ENCODE measurements at regions not wholly inside any gene's neighbourhood (a gene's known extent, or its start where the extent isn't known, plus 50 kb on each side); places are given as distances from the start of the nearest gene placed in this dataset.
"Not testable (repeated sequence)": the region's sequence is repeated elsewhere in the genome, so short reads cannot be mapped to it uniquely, and the experiment has no call there.

DNA sequence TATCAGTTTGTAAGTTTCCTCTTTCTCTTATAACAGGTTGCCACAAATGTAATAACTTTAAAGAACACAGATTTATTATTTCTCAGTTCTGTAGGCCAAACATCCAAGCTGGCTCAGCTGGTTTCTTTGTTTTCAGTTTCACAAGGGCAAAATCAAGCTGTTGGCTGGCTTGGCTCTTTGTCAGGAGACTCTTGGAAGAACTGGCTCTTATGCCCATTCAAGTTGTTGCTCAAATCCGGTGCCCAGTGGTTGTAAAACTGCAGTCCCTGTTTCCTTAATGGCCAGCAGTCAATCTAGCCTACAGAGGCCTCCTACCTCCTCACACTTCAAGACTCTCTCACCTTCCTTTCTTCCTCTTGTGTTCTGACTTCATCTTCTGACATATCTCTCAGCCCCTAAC is 1171.0 kb downstream of the MRPL39 start:
- H3K36me3 ChIP-seq, result no peaks in the 10 kb centered on the region
- no peaks in the 10 kb centered on the region for H3K27me3 ChIP-seq (replicated peaks; ENCODE audit: insufficient read depth)
- DNase-seq (ENCODE audit: low spot score) (no peak), ATAC-seq (ENCODE audit: insufficient number of reproducible peaks, low FRiP score, low read depth) (no peak)
- TF ChIP-seq, protein P1, sequence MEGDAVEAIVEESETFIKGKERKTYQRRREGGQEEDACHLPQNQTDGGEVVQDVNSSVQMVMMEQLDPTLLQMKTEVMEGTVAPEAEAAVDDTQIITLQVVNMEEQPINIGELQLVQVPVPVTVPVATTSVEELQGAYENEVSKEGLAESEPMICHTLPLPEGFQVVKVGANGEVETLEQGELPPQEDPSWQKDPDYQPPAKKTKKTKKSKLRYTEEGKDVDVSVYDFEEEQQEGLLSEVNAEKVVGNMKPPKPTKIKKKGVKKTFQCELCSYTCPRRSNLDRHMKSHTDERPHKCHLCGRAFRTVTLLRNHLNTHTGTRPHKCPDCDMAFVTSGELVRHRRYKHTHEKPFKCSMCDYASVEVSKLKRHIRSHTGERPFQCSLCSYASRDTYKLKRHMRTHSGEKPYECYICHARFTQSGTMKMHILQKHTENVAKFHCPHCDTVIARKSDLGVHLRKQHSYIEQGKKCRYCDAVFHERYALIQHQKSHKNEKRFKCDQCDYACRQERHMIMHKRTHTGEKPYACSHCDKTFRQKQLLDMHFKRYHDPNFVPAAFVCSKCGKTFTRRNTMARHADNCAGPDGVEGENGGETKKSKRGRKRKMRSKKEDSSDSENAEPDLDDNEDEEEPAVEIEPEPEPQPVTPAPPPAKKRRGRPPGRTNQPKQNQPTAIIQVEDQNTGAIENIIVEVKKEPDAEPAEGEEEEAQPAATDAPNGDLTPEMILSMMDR (IDR thresholded peaks at IDR 0.05), result no peak
- no peak overlapping the region for H3K4me3 ChIP-seq
- no peaks in the 10 kb centered on the region for H3K4me1 ChIP-seq (ENCODE audit: control insufficient read depth in 1 of 2, low read depth in 2 of 2)
- no peaks in the 10 kb centered on the region for H3K9me3 ChIP-seq
- H3K27ac ChIP-seq, result no peak overlapping the region

DNA sequence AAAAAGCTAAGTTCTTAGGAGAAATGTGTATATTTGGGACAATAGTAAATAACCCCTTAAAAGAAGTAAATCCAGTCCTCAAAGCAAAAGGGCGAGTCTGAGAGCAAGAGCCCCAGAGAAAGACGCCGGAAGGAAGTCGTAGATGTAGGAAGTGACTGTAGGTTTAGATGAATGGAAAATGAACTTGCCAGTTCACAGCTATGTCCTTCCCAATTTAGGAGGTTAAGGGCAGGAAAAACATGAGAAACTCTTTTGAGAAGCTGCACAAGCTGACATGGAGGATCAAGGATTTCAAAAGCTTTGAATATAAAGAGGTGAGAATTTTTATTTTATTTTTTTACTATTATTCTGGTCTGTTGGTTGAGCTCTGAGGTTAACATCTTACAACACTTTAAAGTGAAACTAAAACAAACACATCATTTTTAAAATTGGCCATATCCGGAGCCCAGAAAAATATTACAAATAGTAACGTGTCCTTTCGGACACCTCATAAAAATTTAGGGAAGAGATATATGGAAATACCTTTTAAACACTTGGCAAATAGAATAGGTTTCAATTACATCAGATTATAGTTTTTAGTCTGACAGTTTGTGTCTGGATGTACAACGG is 1178.6 kb downstream of the MRPL39 start:
- no peak for DNase-seq (ENCODE audit: low spot score)
- H3K27ac ChIP-seq, result no peak overlapping the region
- peak overlapping the region; percentile 46 for H3K4me3 ChIP-seq
- H3K27me3 ChIP-seq (replicated peaks; ENCODE audit: insufficient read depth), result no peaks in the 10 kb centered on the region
- H3K9me3 ChIP-seq, result no peaks in the 10 kb centered on the region
- no peaks in the 10 kb centered on the region for H3K4me1 ChIP-seq (ENCODE audit: control insufficient read depth in 1 of 2, low read depth in 2 of 2)
- TF ChIP-seq, protein P1 (IDR thresholded peaks at IDR 0.05), result no peak
- H3K36me3 ChIP-seq, result no peaks in the 10 kb centered on the region
- no peak for ATAC-seq (ENCODE audit: insufficient number of reproducible peaks, low FRiP score, low read depth)

DNA sequence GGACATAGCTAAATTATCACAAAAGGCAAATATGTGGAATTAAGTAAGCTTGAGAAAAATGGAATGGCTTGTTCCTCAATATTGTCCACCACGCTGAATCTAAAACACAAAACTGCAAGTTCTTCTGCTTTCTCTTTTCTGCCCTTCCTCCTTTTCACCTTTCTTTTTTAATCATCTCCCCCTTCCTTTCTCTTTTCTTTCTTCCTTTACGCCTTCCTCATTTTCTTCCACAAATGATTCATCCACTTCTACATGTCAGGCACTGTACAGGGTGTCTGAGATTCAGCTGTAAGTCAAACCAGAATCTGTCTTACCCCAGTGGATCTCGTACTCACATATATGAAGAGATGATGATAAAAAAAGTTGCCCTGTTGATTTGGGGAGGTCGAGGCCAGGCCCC is 1182.5 kb downstream of the MRPL39 start:
- H3K27me3 ChIP-seq (replicated peaks; ENCODE audit: insufficient read depth), result no peaks in the 10 kb centered on the region
- no peak overlapping the region for H3K4me3 ChIP-seq
- DNase-seq (ENCODE audit: low spot score), result no peak
- H3K9me3 ChIP-seq, result peaks cover 3% of the 10 kb centered on the region
- TF ChIP-seq, protein P1 (IDR thresholded peaks at IDR 0.05), result no peak
- no peak overlapping the region for H3K27ac ChIP-seq
- ATAC-seq (ENCODE audit: insufficient number of reproducible peaks, low FRiP score, low read depth), result no peak
- H3K4me1 ChIP-seq (ENCODE audit: control insufficient read depth in 1 of 2, low read depth in 2 of 2), result no peaks in the 10 kb centered on the region
- no peaks in the 10 kb centered on the region for H3K36me3 ChIP-seq

DNA sequence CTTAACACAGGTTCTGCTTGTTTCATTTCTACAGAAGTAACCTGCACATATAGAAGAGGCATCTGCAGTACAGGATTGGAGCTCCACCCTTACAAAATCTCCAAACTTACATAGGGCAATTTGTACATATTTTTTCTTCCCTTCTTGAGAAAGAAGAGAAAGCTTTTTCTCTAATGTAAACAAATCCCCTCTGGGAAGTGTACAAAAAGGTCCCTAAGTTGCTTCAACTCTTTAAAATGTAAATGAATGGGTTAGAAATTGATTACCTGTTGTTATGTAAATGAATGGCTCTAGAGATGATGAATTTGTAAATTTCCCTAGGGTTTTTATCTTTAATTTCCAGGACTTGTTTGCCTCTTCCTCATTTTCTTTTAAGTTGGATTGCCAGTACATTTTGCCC is 1183.7 kb downstream of the MRPL39 start:
- peaks cover 9% of the 10 kb centered on the region for H3K9me3 ChIP-seq
- no peak overlapping the region for H3K27ac ChIP-seq
- ATAC-seq (ENCODE audit: insufficient number of reproducible peaks, low FRiP score, low read depth) (no peak), DNase-seq (ENCODE audit: low spot score) (no peak)
- TF ChIP-seq, protein P1 (IDR thresholded peaks at IDR 0.05), result no peak
- no peaks in the 10 kb centered on the region for H3K4me1 ChIP-seq (ENCODE audit: control insufficient read depth in 1 of 2, low read depth in 2 of 2)
- H3K36me3 ChIP-seq, result no peaks in the 10 kb centered on the region
- no peaks in the 10 kb centered on the region for H3K27me3 ChIP-seq (replicated peaks; ENCODE audit: insufficient read depth)
- no peak overlapping the region for H3K4me3 ChIP-seq

DNA sequence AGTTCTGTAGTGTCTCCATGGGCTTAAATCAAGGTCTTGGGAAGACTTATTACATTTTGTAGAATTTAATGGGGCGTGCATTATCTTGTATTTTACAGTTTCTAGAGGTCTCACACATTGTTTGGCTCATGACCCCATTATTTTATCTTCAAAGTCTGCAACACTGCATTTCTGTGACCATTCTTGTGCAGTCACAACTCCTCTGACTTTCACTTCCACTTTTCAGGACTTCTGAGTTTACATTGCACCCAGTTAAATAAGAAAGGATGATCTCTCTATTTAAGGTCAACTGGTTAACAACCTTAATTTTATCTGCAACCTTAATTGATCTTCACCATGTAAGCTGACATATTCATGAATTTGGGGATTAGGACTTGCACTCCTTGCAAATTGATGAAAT is 1186.6 kb downstream of the MRPL39 start:
- TF ChIP-seq, protein P1 (IDR thresholded peaks at IDR 0.05), result no peak
- Histone ChIP-seq H3K27me3 (replicated peaks; ENCODE audit: insufficient read depth) (no peaks in the 10 kb centered on the region), H3K9me3 (peaks cover 9% of the 10 kb centered on the region), H3K4me3 (no peak overlapping the region), H3K27ac (no peak overlapping the region), H3K36me3 (no peaks in the 10 kb centered on the region), H3K4me1 (ENCODE audit: control insufficient read depth in 1 of 2, low read depth in 2 of 2) (no peaks in the 10 kb centered on the region)
- DNase-seq (ENCODE audit: low spot score), result no peak
- ATAC-seq (ENCODE audit: insufficient number of reproducible peaks, low FRiP score, low read depth), result no peak

DNA sequence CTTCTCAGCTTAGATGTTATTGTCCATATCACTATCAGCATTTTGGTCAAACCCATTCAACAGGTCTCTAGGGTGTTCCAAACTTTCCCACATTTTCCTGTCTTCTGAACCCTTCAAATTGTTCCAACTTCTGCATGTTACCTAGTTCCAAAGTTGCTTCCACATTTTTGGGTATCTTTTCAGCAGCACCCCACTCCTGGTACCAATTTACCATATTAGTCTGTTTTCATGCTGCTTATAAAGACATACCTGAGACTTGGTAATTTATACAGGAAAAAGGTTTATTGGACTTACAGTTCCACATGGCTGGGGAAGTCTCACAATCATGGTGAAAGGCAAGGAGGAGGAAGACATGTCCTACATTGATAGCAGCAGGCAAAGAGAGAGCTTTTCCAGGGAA is 1187.6 kb downstream of the MRPL39 start:
- H3K9me3 ChIP-seq; H3K36me3 ChIP-seq; H3K4me1 ChIP-seq (ENCODE audit: control insufficient read depth in 1 of 2, low read depth in 2 of 2); H3K4me3 ChIP-seq; H3K27ac ChIP-seq; DNase-seq (ENCODE audit: low spot score); ATAC-seq (ENCODE audit: insufficient number of reproducible peaks, low FRiP score, low read depth); H3K27me3 ChIP-seq (replicated peaks; ENCODE audit: insufficient read depth): not testable (repeated sequence)
